ENCODE measurements at regions not wholly inside any gene's neighbourhood (a gene's known extent, or its start where the extent isn't known, plus 50 kb on each side); places are given as distances from the start of the nearest gene placed in this dataset.

DNA sequence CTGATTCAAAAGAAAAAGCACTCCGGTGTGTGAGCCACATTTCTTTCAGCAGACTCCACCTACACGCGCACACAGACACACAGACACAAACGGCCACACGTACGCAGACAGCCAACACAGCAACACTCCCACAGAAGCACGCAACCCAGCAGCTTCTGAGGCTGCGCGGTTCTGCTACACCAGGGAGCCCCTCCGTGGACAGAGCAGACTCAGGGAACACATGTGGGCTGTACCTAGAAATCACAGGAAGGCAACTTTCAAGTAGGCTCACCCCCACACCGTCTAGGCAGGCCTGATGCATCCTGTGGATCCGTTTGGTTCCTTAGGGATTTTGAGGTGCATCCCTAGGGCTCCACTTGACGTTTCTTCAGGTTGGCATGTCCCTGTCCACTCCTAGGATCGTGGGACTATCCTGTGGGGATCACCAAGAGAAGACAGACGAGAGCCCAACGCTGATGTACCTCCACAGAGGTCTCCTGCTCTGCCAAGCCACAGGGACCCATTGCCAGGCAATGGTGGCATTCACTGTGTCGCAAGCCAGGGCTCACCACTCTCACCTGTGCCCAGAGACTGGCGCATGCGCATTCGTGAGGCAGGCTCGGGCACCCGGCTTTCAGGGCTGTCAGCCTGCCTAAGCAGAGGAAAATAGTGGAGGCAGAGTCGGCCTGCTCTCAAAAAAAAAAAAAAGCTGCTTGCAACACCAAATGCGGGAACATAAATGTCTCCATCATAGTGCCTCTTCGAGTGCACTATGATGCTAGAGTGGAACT lies 2333.3 kb downstream of the TP53TG3F start:
- no peak for TF ChIP-seq EZH2 (IDR thresholded peaks at IDR 0.05)
- TF ChIP-seq, protein P1, sequence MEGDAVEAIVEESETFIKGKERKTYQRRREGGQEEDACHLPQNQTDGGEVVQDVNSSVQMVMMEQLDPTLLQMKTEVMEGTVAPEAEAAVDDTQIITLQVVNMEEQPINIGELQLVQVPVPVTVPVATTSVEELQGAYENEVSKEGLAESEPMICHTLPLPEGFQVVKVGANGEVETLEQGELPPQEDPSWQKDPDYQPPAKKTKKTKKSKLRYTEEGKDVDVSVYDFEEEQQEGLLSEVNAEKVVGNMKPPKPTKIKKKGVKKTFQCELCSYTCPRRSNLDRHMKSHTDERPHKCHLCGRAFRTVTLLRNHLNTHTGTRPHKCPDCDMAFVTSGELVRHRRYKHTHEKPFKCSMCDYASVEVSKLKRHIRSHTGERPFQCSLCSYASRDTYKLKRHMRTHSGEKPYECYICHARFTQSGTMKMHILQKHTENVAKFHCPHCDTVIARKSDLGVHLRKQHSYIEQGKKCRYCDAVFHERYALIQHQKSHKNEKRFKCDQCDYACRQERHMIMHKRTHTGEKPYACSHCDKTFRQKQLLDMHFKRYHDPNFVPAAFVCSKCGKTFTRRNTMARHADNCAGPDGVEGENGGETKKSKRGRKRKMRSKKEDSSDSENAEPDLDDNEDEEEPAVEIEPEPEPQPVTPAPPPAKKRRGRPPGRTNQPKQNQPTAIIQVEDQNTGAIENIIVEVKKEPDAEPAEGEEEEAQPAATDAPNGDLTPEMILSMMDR (IDR thresholded peaks at IDR 0.05 in 2 of 3, conservative IDR thresholded peaks at IDR 0.05 in 1 of 3; ENCODE audit: borderline replicate concordance in 1 of 3, insufficient read depth in 1 of 3, low read depth in 2 of 3, low read length in 2 of 3), result no peak
- no peak for TF ChIP-seq RAD21 (IDR thresholded peaks at IDR 0.05; ENCODE audit: low read depth)
- TF ChIP-seq POLR2A (IDR thresholded peaks at IDR 0.05; ENCODE audit: borderline replicate concordance, extremely low read depth, insufficient read depth, insufficient read length), result no peak
- no peak for TF ChIP-seq EZH2phosphoT487 (IDR thresholded peaks at IDR 0.05; ENCODE audit: borderline replicate concordance)
- no peak for TF ChIP-seq SP1 (IDR thresholded peaks at IDR 0.05; ENCODE audit: low read depth)
- no peak for TF ChIP-seq SRF (IDR thresholded peaks at IDR 0.05; ENCODE audit: low read depth)
- TF ChIP-seq ELF1 (IDR thresholded peaks at IDR 0.05; ENCODE audit: borderline replicate concordance, low read depth), result no peak
- TF ChIP-seq POLR2AphosphoS5 (IDR thresholded peaks at IDR 0.05; ENCODE audit: low read depth, low read length), result no peak
- TF ChIP-seq JUND (IDR thresholded peaks at IDR 0.05), result no peak
- TF ChIP-seq, protein P2, sequence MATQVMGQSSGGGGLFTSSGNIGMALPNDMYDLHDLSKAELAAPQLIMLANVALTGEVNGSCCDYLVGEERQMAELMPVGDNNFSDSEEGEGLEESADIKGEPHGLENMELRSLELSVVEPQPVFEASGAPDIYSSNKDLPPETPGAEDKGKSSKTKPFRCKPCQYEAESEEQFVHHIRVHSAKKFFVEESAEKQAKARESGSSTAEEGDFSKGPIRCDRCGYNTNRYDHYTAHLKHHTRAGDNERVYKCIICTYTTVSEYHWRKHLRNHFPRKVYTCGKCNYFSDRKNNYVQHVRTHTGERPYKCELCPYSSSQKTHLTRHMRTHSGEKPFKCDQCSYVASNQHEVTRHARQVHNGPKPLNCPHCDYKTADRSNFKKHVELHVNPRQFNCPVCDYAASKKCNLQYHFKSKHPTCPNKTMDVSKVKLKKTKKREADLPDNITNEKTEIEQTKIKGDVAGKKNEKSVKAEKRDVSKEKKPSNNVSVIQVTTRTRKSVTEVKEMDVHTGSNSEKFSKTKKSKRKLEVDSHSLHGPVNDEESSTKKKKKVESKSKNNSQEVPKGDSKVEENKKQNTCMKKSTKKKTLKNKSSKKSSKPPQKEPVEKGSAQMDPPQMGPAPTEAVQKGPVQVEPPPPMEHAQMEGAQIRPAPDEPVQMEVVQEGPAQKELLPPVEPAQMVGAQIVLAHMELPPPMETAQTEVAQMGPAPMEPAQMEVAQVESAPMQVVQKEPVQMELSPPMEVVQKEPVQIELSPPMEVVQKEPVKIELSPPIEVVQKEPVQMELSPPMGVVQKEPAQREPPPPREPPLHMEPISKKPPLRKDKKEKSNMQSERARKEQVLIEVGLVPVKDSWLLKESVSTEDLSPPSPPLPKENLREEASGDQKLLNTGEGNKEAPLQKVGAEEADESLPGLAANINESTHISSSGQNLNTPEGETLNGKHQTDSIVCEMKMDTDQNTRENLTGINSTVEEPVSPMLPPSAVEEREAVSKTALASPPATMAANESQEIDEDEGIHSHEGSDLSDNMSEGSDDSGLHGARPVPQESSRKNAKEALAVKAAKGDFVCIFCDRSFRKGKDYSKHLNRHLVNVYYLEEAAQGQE (IDR thresholded peaks at IDR 0.05; ENCODE audit: low read depth), result no peak
- no peak for TF ChIP-seq EGR1 (IDR thresholded peaks at IDR 0.05; ENCODE audit: low read depth)
- TF ChIP-seq, protein P3, sequence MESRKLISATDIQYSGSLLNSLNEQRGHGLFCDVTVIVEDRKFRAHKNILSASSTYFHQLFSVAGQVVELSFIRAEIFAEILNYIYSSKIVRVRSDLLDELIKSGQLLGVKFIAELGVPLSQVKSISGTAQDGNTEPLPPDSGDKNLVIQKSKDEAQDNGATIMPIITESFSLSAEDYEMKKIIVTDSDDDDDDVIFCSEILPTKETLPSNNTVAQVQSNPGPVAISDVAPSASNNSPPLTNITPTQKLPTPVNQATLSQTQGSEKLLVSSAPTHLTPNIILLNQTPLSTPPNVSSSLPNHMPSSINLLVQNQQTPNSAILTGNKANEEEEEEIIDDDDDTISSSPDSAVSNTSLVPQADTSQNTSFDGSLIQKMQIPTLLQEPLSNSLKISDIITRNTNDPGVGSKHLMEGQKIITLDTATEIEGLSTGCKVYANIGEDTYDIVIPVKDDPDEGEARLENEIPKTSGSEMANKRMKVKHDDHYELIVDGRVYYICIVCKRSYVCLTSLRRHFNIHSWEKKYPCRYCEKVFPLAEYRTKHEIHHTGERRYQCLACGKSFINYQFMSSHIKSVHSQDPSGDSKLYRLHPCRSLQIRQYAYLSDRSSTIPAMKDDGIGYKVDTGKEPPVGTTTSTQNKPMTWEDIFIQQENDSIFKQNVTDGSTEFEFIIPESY (IDR thresholded peaks at IDR 0.05; ENCODE audit: extremely low read depth, insufficient replicate concordance, low read length), result no peak
- TF ChIP-seq, protein P4, sequence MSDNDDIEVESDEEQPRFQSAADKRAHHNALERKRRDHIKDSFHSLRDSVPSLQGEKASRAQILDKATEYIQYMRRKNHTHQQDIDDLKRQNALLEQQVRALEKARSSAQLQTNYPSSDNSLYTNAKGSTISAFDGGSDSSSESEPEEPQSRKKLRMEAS (IDR thresholded peaks at IDR 0.05), result no peak

Measured in HCT116 (cell line).